Hepatocyte (in vitro differentiated cells): ENCODE measurements at regions not wholly inside any gene's neighbourhood (a gene's known extent, or its start where the extent isn't known, plus 50 kb on each side); places are given as distances from the start of the nearest gene placed in this dataset.

Experiments used
- DNase-seq: peaks from one replicate; pipeline ENCODE4 v3.0.0-alpha.2; 2016; ENCODE audit warnings: low spot score
- H2AFZ ChIP-seq: fragments of 200-600 bp; sonication (generic); 2 replicates; pipeline ENCODE4 v1.6.0; 2016; ENCODE audit warnings: antibody characterized with exemption, mild to moderate bottlenecking
- H3K27ac ChIP-seq: fragments of 200-600 bp; sonication (generic); 2 replicates; pipeline ENCODE4 v1.5.1; 2016; ENCODE audit warnings: mild to moderate bottlenecking
- H3K27me3 ChIP-seq: fragments of 200-600 bp; sonication (generic); 2 replicates; pipeline ENCODE4 v1.6.1; 2016
- H3K36me3 ChIP-seq: fragments of 200-600 bp; sonication (generic); replicated peaks from 2 replicates; pipeline ENCODE4 v1.5.1; 2016; ENCODE audit warnings: low read depth; ENCODE audit not compliant: insufficient read depth
- H3K4me1 ChIP-seq: fragments of 200-600 bp; sonication (generic); 2 replicates; pipeline ENCODE4 v1.5.1; 2016; ENCODE audit warnings: mild to moderate bottlenecking, moderate library complexity; ENCODE audit not compliant: insufficient read depth
- H3K4me2 ChIP-seq: fragments of 200-600 bp; sonication (generic); 2 replicates; pipeline ENCODE4 v1.6.0; 2016
- H3K4me3 ChIP-seq: fragments of 200-600 bp; sonication (generic); 2 replicates; pipeline ENCODE4 v1.5.1; 2016; ENCODE audit warnings: mild to moderate bottlenecking
- H3K79me2 ChIP-seq: fragments of 200-600 bp; sonication (generic); 2 replicates; pipeline ENCODE4 v1.6.0; 2017; ENCODE audit warnings: mild to moderate bottlenecking
- H3K9me2 ChIP-seq: fragments of 200-600 bp; sonication (generic); replicated peaks from 2 replicates; pipeline ENCODE4 v1.6.0; 2017; ENCODE audit warnings: mild to moderate bottlenecking; ENCODE audit not compliant: insufficient read depth
- H3K9me3 ChIP-seq: fragments of 200-600 bp; sonication (generic); 2 replicates; pipeline ENCODE4 v1.5.1; 2016; ENCODE audit warnings: low read depth, mild to moderate bottlenecking
- H4K20me1 ChIP-seq: fragments of 200-600 bp; sonication (generic); 2 replicates; pipeline ENCODE4 v1.6.0; 2016; ENCODE audit warnings: mild to moderate bottlenecking; ENCODE audit not compliant: insufficient read depth, poor library complexity, severe bottlenecking
- CTCF ChIP-seq: fragments of 200-600 bp; sonication (generic); IDR thresholded peaks from 2 replicates; pipeline ENCODE4 v1.5.1; 2016; ENCODE audit warnings: antibody characterized with exemption, mild to moderate bottlenecking; ENCODE audit not compliant: poor library complexity
- EZH2 ChIP-seq: fragments of 200-600 bp; sonication (generic); IDR thresholded peaks from 2 replicates; pipeline ENCODE4 v1.6.1; 2016; ENCODE audit warnings: antibody characterized with exemption, mild to moderate bottlenecking, borderline replicate concordance
- EZH2phosphoT487 ChIP-seq: fragments of 200-600 bp; sonication (generic); IDR thresholded peaks from one replicate; pipeline ENCODE4 v1.6.1; 2018; ENCODE audit warnings: antibody characterized with exemption, mild to moderate bottlenecking, low read depth, moderate library complexity; ENCODE audit not compliant: unreplicated experiment, severe bottlenecking
- WGBS: methylation state at CpG from one replicate; pipeline ENCODE4 v1.1.6; 2016; ENCODE audit warnings: low lambda C conversion rate; ENCODE audit errors: missing lambda C conversion rate; 5-methylcytosine and 5-hydroxymethylcytosine counted together

- Histone ChIP-seq H3K27ac (no peak overlapping the region), H3K9me3 (no peaks in the 10 kb centered on the region), H3K4me3 (no peak overlapping the region), H3K4me2 (no peak overlapping the region), H3K4me1 (no peaks in the 10 kb centered on the region), H3K36me3 (no peaks in the 10 kb centered on the region), H3K9me2 (no peaks in the 10 kb centered on the region), H3K79me2 (no peaks in the 10 kb centered on the region), H4K20me1 (no peaks in the 10 kb centered on the region), H2AFZ (no peak overlapping the region), H3K27me3 (no peaks in the 10 kb centered on the region)
- no peak for DNase-seq
- TF ChIP-seq EZH2 (no peak), EZH2phosphoT487 (no peak)
- 78% methylated on average over 2 of the region's 2 CpGs for WGBS
These were observed 222.6 kb upstream of the NR2F2 start for GRCh38 chr15:96107916-96108315.

- no peaks in the 10 kb centered on the region for H3K79me2 ChIP-seq
- H3K4me1 ChIP-seq, result no peaks in the 10 kb centered on the region
- no peaks in the 10 kb centered on the region for H3K36me3 ChIP-seq
- DNase-seq, result no peak
- no peak overlapping the region for H2AFZ ChIP-seq
- no peaks in the 10 kb centered on the region for H3K9me2 ChIP-seq
- no peaks in the 10 kb centered on the region for H3K27me3 ChIP-seq
- no peak overlapping the region for H3K27ac ChIP-seq
- no peak for TF ChIP-seq EZH2
- TF ChIP-seq EZH2phosphoT487, result no peak
- TF ChIP-seq CTCF, result no peak
- no peaks in the 10 kb centered on the region for H3K9me3 ChIP-seq
- no peak overlapping the region for H3K4me2 ChIP-seq
- no peaks in the 10 kb centered on the region for H4K20me1 ChIP-seq
- no peak overlapping the region for H3K4me3 ChIP-seq
- 92% methylated on average over 5 of the region's 5 CpGs for WGBS
These were observed 222.1 kb upstream of the NR2F2 start for GRCh38 chr15:96108405-96108804.

GRCh38 chr15:96109820-96110219 is 220.7 kb upstream of the NR2F2 start:
- no peak overlapping the region for H3K27ac ChIP-seq
- WGBS, result 95% methylated on average over 5 of the region's 5 CpGs
- no peaks in the 10 kb centered on the region for H3K27me3 ChIP-seq
- H3K4me1 ChIP-seq, result no peaks in the 10 kb centered on the region
- no peak overlapping the region for H3K4me3 ChIP-seq
- H3K9me2 ChIP-seq, result no peaks in the 10 kb centered on the region
- no peak for DNase-seq
- H3K36me3 ChIP-seq, result no peaks in the 10 kb centered on the region
- H3K4me2 ChIP-seq, result no peak overlapping the region
- no peak for TF ChIP-seq CTCF
- TF ChIP-seq EZH2phosphoT487, result no peak
- TF ChIP-seq EZH2, result no peak
- H4K20me1 ChIP-seq, result no peaks in the 10 kb centered on the region
- no peaks in the 10 kb centered on the region for H3K79me2 ChIP-seq
- H3K9me3 ChIP-seq, result no peaks in the 10 kb centered on the region
- H2AFZ ChIP-seq, result no peak overlapping the region

GRCh38 chr15:96112018-96112417 is 218.5 kb upstream of the NR2F2 start:
- no peaks in the 10 kb centered on the region for H3K36me3 ChIP-seq
- no peaks in the 10 kb centered on the region for H3K9me3 ChIP-seq
- H3K79me2 ChIP-seq, result no peaks in the 10 kb centered on the region
- no peak overlapping the region for H2AFZ ChIP-seq
- H3K4me3 ChIP-seq, result no peak overlapping the region
- H3K4me2 ChIP-seq, result no peak overlapping the region
- no peak for DNase-seq
- no peak for TF ChIP-seq CTCF
- no peak for TF ChIP-seq EZH2
- no peak for TF ChIP-seq EZH2phosphoT487
- no peak overlapping the region for H3K27ac ChIP-seq
- no peaks in the 10 kb centered on the region for H4K20me1 ChIP-seq
- no peaks in the 10 kb centered on the region for H3K9me2 ChIP-seq
- no peaks in the 10 kb centered on the region for H3K27me3 ChIP-seq
- 96% methylated on average over 2 of the region's 2 CpGs for WGBS
- peaks cover 5% of the 10 kb centered on the region for H3K4me1 ChIP-seq
